Activated CD8-positive, alpha-beta memory T cell treated with anti-CD3 and anti-CD28 coated beads for 36 hours (primary cell): ENCODE measurements at regions not wholly inside any gene's neighbourhood (a gene's known extent, or its start where the extent isn't known, plus 50 kb on each side); places are given as distances from the start of the nearest gene placed in this dataset.
"Not testable (repeated sequence)": the region's sequence is repeated elsewhere in the genome, so short reads cannot be mapped to it uniquely, and the experiment has no call there.

Experiments
- CTCF ChIA-PET: fragments of 350-600 bp; sonication (Branson Sonifier 250); formaldehyde crosslinking; loops from one replicate; lab custom pipeline; 2021; ENCODE audit warnings: antibody characterized with exemption; lab: Charles Lee
- POLR2A ChIA-PET: fragments of 350-600 bp; sonication (Branson Sonifier 250); formaldehyde crosslinking; loops from one replicate; lab custom pipeline; 2021; ENCODE audit warnings: antibody characterized with exemption; lab: Charles Lee

DNA sequence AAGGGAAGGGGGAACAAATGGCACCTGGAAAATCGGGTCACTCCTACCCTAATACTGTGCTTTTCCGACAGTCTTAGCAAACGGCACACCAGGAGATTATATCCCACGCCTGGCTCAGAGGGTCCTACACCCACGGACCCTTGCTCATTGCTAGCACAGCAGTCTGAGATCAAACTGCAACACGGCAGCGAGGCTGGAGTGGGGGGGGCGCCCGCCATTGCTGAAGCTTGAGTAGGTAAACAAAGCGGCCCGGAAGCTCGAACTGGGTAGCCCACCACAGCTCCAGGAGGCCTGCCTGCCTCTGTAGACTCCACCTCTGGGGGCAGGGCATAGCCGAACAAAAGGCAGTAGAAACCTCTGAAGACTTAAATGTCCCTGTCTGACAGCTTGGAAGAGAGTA, 82.1 kb upstream of the SIM2 start:
- POLR2A ChIA-PET, CTCF ChIA-PET: not testable (repeated sequence)

DNA sequence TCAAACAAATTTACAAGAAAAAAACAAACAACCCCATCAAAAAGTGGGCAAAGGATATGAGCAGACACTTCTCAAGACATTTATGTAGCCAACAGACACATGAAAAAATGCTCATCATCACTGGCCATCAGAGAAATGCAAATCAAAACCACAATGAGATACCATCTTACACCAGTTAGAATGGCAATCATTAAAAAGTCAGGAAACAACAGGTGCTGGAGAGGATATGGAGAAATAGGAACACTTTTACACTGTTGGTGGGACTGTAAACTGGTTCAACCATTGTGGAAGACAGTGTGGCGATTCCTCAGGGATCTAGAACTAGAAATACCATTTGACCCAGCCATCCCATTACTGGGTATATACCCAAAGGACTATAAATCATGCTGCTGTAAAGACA, 77.1 kb upstream of the SIM2 start:
- CTCF ChIA-PET = not testable (repeated sequence)

DNA sequence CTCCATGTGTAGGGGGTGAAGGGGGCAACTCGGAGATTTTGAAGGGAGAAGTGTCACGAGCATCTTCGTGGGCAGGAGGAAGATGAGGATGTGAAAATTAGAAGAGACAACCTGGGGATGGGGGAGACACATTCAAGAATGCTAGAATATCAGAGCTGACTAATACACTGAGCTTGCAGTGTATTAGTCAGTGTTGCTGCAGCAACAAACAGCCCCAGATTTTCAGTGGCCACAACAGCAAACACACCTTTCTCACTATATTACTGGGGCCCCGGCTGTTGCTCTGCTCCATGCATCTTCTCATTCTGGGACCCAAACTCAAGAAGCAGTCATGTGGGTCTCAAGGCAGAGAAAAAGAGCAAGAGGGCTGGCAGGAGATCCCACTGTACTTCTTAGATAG, 74.8 kb upstream of the SIM2 start:
- ChIA-PET POLR2A (no interaction called here), CTCF (no interaction called here)

More for the DNA sequence above, 77.1 kb upstream of the SIM2 start:
- POLR2A ChIA-PET = not testable (repeated sequence)

- CTCF ChIA-PET = no interaction called here
- POLR2A ChIA-PET = no interaction called here
Observed at GRCh38 chr21:36626791-36627190, 72.1 kb upstream of the SIM2 start.

DNA sequence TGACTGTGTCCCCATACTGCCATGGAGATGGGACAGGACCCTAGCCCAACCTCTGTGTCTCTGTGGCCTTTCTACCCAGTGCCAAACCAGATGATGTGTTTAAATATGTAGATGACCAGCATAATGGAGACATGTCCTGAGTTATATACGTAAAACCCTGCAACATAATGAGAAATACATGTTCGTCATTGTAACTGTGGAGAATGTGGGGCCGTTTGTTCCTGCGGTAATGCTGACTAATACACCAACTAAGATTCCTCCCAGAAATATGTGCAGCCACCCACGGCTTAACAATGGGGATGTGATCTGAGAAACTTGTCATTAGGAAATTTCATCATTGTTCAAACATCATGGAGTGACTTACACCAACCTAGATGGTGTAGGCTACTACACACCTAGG, 71.7 kb upstream of the SIM2 start:
- CTCF ChIA-PET = no interaction called here
- POLR2A ChIA-PET = no interaction called here

- ChIA-PET CTCF (no interaction called here), POLR2A (no interaction called here)
Observed at GRCh38 chr21:36628106-36628505, 70.8 kb upstream of the SIM2 start.

GRCh38 chr21:36628761-36629460, 70.0 kb upstream of the SIM2 start:
- ChIA-PET POLR2A (no interaction called here), CTCF (interaction anchor here (0.8 kb wide), 1 partner anchor 384 kb away, joined by 4 read pairs; no protein-coding TSS in a partner anchor)

- ChIA-PET POLR2A (no interaction called here), CTCF (interaction anchor here (0.5 to 2.3 kb wide), 8 partner anchors 20 to 1138 kb away, joined by 3 to 15 read pairs (median 3); no protein-coding TSS in a partner anchor)
Observed at GRCh38 chr21:36630485-36631206, 68.3 kb upstream of the SIM2 start.

GRCh38 chr21:36636016-36636415, 62.9 kb upstream of the SIM2 start:
- CTCF ChIA-PET = no interaction called here
- POLR2A ChIA-PET = no interaction called here

DNA sequence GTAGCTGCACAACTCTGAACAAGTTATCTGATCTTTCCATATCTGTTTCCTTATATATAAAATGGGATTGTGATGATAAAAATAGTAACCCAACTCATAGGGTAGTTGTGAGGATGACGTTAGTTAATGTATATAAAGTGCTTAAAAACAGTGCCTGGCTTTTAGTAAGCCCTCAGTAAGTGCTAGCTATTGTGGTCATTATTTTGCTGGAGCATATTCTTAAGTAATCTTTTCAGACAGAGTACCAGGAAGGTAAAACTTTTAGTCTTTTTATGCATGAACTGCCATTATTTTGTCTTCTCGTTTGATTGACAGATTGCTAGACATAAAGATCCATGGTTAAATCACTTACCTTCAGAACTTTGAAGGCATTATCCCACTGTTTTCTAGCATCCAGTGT, 62.5 kb upstream of the SIM2 start:
- ChIA-PET CTCF (no interaction called here), POLR2A (no interaction called here)

GRCh38 chr21:36639769-36640168, 59.1 kb upstream of the SIM2 start:
- ChIA-PET POLR2A (no interaction called here), CTCF (no interaction called here)

- CTCF ChIA-PET = no interaction called here
- POLR2A ChIA-PET = no interaction called here
Observed at GRCh38 chr21:36640174-36640720, 58.7 kb upstream of the SIM2 start.

- CTCF ChIA-PET = no interaction called here
- POLR2A ChIA-PET = no interaction called here
Observed at GRCh38 chr21:36640721-36641244, 58.1 kb upstream of the SIM2 start.

DNA sequence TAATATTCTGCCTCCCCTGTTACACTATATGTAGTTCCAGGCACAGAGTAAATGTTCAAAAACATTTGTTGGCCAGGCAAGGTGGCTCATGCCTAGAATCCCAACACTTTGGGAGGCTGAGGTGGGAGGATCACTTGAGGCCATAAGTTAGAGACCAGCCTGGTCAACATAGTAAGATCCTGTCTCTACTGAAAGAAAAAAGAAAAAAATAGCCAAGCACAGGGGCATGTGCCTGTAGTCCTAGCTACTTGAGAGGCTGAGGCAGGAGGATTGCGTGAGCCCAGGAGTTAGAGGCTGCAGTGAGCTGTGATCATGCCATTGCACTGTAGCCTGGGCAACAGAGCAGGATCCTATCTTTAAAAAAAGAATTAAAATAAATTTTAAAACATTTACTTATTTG, 57.6 kb upstream of the SIM2 start:
- POLR2A ChIA-PET = no interaction called here
- CTCF ChIA-PET = no interaction called here

DNA sequence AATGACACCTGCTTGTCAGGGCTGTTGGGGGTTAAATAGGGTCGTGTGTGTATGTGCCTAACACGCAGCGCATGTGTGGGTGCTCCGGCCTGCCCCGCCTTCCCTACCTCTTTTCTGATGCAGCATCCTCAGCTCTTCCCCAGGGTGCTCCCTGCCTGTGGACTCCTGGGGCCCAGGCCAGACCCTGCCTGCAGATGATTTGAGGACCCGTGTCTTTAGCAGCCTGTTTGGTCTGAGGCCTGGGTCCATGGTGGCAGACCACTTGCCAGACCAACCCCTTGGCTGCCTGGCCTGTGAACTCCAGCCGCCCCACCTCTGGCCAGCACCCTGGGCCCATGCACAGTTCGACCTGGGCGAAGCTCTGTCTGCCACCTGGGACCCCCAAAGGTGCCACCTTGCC, 57.0 kb upstream of the SIM2 start:
- CTCF ChIA-PET = no interaction called here
- POLR2A ChIA-PET = no interaction called here

DNA sequence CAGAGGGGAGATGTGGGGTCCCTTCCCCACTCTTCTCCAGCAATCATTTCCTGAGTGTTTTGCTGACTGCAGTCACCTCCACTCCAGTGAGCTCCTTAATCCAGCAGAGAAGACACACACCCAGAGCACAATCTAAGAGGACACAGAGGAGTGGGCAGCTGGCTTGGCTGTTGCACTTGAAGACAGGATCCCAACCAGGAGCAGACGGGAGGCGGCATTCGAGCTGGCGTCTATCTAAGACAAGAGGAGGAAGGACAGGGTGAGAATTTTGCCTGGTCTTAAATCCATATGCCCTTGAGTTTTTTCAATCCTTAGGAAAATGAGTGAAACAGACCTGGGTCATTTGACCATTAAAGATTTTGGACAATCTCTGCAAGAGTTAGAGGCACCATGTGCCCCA, 56.1 kb upstream of the SIM2 start:
- ChIA-PET CTCF (no interaction called here), POLR2A (no interaction called here)

GRCh38 chr21:36643374-36644250, 55.3 kb upstream of the SIM2 start:
- POLR2A ChIA-PET = no interaction called here
- CTCF ChIA-PET = interaction anchor here (0.6 kb wide), 1 partner anchor 437 kb away, joined by 4 read pairs; no protein-coding TSS in a partner anchor

DNA sequence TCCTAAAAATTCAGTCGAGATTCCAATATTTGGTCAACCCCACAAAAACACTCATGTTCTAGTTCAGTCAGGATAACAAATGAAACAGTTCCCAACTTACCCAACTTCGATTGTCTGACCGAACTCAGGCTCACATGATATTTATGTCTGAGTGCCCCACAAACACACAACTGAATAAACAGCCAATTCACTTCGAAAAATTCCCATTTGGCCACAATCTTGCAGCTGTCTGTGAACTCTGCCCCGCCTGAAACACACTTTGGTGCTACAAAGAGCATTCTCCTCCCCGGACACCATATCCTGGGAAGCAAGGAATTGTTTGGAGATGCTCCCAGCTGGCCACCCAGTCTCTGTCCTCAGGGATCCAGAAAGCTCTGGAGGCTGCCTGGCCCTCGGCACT, 52.9 kb upstream of the SIM2 start:
- CTCF ChIA-PET = no interaction called here
- POLR2A ChIA-PET = no interaction called here

GRCh38 chr21:36646645-36647044, 52.3 kb upstream of the SIM2 start:
- POLR2A ChIA-PET = no interaction called here

More at GRCh38 chr21:36646645-36647044, 52.3 kb upstream of the SIM2 start:
- CTCF ChIA-PET = no interaction called here
